ENCODE measurements at regions not wholly inside any gene's neighbourhood (a gene's known extent, or its start where the extent isn't known, plus 50 kb on each side); places are given as distances from the start of the nearest gene placed in this dataset.
"Not testable (repeated sequence)": the region's sequence is repeated elsewhere in the genome, so short reads cannot be mapped to it uniquely, and the experiment has no call there.

DNA sequence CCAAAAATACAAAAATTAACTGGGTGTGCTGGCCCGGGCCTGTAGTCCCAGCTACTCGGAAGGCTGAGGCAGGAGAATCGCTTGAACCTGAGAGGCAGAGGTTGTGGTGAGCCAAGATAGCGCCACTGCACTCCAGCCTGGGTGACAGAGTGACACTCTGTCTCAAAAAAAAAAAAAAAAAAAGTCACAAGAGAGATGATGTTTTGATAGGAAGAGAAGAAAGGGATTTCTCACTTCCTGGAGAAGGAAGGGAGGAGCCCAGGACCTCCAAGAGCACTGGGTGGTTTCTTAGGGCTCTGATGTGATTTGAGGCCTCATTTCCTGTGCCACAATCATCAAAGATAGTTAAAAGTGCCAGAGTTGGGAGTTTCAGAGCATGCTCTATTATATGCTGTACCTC lies 1048.3 kb downstream of the BCL11B start:
- DNase-seq = not testable (repeated sequence)

DNA sequence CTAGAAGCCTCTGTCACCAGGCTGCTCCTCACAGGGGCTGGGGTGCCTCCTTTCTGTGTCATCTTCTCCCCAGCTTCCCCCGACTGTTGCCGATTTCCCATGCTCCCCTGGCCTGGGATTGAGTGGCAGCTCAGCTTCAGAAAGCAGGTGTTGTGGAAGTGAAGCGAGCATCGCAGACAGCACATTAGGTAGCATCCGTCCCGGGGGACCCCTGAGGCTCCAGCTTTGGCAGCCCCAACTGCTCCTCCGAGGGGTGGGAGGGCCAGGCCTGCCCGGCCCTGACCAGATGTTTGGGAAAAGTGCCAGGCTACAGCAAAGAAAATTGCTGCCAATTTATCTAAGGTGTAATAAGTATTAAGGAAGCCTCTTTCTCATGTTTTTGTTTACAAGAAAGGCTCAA lies 1045.6 kb downstream of the BCL11B start:
- DNase-seq = no peak

DNA sequence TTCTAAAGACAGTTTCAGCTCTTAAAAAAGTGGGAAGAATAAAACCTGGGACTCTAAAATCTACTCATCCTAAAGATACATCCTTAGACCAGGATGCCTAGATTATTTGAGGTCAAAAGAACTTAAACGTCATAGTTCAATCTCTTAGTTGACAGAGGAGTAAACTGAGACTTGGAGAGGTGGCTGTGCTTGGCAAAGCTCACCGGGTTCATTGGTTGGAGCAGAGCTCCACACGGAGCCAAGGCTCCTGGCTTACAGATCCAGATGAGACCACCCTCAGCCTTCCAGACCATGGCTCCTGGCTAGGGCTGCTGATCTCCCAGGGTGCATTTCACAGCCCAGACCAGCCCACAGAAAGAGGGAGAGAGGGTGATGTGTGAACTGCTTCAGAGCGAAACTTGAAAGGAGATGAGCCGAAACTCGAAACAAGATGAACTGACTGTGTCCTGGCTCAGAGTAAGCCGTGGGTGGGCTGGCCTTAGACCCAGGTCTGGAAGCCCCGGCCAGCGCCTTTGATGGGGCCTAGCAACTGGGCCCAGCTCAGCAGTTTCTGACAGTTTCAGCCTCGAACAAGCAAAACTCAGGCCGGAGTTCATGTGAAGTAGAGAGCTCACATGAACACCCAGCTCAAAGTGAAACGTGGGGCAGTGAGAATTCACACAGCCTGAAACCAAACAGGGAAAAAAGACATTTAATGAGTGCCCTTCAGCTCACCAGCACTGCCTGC lies 1044.8 kb downstream of the BCL11B start:
- DNase-seq = no peak

DNA sequence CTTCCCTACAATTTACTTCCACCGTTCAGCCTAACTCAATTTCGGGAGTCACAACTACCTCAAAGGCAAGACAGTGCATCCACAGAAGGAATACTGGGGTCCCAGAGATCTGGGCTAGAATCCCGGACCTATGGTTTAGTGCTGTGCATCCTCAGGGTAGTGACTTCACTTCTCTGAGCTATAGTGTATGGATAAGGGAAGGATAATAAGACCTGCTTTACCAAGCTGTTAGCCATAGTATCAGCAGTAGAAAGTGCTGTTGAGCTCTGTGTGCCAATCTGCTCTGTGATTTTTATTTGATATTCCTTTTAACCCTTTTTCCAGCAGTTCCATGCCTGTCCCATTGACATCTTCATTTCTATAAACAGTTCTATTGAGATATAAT lies 1044.3 kb downstream of the BCL11B start:
- DNase-seq = no peak

DNA sequence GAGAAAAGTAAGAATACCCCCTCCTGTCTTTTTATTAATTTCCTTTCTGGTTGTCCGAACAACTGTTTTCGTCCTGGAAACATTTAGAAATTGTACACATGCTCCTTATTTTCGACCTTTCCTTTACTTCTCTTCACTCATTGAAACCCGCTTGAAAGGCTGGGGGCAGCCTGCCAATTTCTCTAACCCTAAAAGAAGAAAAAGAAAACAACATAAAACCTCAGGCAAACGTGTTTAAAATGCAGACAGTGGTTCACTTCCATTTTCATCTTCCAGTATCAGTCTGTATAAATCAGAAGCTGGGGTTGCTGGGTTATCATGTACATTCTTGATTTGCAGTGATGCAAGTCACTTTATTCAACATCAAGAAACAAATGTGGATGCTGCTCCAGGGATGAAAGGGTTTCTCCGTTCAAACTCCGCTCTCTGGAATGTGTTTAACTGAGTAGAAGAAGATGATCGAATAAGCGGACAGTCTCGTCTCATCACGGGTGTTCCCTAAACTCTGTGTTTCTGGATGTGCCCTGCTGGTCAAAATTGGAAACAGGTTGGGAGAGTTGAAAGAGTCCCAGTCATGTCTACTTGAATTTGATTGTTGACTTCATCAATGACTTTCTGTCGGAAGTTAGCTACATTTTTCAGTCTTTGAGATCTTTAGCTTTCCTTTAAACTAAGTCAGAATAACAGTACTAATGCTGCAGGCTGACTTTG lies 1042.2 kb downstream of the BCL11B start:
- no peak for DNase-seq

DNA sequence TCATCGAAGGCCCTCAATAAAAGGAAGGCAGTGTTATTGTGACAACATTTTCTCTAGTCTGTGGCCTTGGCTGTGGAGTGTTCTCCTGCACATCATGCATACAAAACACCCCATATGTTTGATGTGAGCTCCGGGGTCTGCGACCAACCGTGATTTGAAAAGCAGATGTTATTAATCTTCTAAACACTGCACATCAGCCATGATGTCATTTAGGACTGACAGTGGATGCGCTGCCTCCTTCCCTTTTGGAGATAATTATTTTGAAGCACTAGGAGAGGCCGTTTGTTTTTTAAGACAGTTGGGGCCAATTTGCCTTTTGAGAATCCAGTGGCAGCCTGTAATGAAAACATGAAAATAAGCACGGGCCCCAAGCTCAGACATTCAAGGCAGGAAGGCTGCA lies 1041.6 kb downstream of the BCL11B start:
- DNase-seq = no peak

DNA sequence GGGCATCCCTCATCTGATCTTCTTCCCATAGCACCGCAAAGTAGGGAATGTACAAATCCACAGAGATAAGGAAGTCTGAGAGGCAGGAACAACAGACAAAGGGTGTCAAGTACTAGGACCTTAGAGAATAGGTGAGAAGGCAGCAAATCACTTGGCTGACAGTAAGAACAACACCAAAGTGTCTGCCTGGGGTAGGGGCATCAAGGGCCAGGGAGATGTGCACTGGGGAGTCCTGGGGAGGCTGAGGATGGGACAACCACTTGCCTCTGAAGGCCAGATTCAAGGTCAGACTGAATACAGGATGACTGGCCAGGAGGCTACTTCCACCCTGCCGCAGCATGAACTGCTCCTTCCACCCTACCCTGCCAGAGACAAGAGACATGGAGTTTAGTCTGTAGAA lies 1040.8 kb downstream of the BCL11B start:
- DNase-seq = no peak

DNA sequence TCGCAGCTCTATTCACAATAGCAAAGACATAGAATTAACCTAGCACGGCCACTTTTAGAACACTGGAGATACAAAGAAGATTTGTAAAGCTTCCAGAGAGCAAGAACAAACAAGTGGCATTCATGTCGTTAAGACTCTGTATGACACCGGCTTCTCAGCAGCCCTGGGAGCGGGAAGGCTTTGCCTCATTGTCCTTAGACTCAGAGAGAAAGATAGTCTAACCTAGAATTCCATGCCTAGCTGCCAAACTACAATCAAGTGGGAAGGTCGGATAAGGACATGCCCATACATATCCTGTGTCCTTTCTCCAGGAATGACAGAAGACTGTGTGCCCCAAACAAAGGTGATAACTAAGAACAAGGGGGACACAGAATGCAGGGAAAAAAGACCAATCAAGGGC lies 1038.3 kb downstream of the BCL11B start:
- DNase-seq = no peak

DNA sequence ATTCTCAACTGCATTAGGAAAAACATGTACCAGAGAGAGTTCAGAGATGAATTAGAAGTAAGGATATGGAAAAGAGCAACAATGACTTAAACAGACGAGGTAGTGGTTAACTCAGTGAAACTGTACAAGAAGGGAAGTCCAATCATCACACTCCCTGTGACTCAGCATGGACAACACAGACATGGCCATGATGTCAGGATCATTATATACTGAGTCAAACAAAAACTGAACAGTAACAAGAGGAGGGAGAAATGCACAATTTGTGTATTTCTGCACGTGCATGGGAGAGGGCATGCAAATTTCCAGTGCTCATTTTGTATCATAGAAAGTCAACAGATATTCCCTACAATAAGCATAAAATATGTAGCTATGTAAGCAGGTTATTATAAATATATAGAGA lies 1037.8 kb downstream of the BCL11B start:
- DNase-seq = no peak

DNA sequence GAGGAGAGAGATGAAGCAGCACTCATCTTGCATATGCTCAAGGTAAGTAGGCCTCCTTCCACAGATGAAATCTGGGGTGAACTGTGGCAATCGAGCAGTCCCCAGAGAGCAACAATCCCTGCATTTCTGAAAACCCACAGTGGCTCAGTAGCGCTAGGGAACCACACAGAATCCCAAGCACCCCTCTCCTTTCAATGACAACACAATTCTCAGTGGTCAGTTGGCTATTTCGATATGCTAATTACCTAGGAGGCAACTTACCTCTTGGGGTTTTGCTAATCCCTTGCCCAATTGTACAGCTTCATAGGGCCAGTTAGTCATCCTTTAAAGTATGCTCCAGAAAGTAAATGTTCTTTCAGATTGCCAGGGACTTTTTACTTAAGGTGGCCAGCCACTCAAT lies 1035.7 kb downstream of the BCL11B start:
- DNase-seq = no peak

DNA sequence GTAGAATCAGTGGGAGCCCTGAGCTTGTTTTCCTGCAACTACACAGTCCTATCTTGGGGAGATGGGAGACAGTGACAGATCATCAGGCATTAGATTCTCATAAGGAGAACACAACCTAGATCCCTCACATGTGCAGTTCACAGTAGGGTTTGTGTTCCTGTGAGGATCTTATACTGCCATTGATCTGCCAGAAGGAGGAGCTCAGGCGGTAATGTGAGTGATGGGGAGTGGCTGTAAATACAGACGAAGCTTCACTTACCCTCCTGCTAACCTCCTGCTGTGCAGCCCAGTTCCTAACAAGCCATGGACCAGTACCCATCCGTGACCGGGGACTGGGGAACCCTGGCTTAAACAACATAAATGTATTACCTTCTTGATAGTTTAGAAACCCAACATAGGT lies 1034.1 kb downstream of the BCL11B start:
- DNase-seq = no peak

DNA sequence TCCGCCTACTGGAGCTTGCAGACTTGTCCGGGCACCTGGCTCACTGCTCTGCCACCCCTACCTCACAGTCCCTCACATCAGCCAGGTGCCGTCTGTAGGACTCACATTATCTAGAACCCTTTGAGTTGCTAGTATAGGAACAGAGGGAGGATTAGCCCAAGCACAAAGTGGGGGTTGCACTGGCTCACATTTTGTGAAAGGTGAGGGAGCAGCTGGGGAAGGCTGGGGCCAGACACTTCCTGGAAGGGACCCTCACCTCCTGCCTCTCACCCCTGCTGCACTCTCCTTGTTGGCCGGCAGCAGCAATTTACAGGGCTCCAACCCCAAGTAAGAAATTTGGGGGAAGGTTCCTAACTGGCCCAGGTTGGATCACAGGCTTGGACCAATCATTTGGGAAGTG lies 1031.6 kb downstream of the BCL11B start:
- no peak for DNase-seq

DNA sequence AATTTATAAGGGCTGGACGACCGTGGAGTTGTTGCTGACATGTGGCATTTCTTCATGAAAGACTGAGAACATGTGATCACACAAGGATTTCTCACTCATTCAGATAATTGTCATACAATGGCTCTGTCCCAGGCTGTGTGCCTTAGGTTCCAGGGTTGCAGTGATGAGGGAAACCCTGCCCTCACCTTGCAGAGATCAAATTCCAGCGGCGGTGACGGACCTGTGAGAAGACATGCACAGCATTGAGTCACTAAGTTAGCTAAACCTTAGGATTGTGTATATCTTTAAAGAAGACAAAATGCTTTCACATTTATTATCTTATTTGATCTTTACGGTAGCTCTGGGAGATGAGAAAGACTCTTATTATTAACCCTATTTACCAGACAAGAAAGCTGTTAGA lies 1029.1 kb downstream of the BCL11B start:
- DNase-seq = no peak

DNA sequence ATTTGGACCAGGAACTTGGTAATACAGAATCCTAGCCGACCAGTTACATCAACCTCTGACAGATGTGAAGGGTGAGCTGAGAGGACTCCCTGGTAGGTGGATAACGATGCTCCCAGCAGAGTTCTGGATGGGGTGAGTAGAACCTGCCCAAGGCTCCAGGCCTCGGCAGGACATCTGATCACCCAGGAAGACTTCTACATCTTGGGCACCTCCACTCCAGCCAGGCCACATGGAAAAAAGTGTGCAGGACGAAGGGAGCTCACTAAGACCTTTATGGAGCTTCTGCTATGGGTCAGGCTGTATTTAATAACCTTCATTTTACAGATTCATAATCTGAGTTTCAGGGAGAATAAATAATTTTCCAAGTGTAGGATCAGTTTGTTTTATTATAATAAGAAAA lies 1028.7 kb downstream of the BCL11B start:
- DNase-seq = no peak

DNA sequence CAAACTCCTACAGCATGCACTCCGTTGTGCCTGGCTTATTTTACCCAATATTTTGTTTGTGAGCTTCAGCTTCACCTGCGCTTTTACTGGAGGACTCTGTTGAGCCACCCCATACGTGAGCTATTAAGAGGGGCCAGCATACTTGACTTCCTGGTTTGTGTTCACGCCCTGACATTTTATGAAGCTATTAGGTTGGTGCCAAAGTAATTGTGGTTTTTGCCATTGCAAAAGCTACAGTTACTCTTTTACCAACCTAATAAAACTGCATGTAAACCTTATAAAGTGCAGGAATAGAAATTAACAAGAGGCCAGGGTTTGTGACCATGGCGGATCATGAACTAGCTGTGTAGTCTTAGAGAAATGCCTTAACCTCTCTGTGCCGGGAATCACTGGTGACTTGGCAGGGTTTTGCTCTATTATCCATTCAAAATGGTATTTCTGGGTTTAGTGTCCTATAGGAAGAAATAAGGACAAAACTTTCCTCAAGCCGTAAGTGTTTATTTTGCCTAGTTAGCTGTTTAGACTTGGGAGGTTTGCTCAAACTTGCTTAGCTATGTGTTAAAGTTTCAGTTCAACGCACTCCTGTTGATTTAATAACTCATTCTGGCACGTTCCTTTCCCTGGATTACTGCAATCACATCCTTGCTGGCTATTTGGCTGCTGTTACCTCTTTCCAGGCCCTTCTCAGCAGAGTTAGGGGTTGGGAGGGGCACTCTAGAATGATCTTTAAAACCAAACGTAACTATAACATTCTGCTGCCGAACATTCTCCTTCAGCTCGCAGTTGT lies 1027.6 kb downstream of the BCL11B start:
- no peak for DNase-seq

DNA sequence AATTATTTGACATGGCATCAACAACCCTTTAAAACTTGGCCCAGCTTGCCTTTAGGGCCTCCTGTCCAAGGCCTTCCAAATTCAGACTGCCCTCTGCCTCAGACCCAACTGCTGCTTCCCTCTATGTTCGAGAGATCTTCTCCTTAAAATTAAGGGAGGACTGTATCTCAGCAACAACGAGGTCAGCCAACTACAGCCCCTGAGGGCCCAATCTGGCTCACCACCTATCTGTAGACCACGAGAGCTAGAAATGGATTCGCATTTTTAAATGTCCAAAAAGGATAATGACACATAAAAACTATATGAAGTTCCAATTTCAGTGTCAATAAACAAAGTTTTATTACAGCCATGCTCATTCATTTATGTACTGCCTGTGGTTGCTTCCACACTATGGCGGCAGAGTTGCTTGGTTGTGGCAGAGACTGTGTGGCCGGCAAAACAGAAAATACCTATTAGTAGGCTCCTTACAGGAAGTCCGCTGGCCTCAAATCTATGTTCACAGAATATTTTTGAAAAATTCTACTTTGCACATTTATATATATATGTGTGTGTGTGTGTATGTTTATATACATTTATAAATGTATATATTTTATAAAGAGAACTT lies 1026.9 kb downstream of the BCL11B start:
- DNase-seq = no peak

DNA sequence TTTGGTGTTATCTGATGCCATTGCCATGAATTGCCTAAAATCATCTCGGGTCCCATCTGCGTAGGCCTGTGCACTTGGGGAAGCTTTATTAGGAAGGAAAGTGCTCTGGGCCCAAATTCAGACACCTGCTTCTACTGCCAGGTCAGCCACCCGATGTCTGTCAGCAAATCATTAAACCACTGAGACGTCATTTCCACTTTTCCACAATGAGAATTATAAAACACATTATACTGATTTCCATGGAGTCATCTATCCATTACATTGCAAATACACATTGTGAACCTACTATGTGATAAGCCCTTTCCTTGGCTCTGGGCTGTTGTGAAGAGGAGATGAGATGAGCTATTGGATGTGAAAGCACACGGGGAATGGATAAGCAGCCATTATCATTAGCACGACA lies 1022.9 kb downstream of the BCL11B start:
- DNase-seq = no peak

DNA sequence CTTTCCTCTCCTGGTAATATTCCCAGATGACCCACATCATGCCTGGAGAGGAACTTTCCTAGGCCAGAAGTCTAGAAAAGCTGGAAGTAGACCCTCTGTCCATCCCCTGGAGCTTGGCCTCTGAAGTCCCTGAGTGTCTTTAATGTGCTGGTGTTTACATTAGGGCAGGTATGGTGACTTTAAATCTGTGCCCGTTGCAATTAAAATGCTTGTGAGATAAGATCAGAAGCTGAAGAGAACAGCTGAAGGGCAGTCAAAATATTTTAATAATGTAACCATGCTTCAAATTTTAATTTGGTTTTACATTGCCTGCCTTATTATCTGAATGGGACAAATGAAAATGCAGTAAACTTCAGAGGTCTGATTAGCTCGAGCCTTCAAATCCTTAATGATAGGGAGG lies 1022.5 kb downstream of the BCL11B start:
- no peak for DNase-seq

DNA sequence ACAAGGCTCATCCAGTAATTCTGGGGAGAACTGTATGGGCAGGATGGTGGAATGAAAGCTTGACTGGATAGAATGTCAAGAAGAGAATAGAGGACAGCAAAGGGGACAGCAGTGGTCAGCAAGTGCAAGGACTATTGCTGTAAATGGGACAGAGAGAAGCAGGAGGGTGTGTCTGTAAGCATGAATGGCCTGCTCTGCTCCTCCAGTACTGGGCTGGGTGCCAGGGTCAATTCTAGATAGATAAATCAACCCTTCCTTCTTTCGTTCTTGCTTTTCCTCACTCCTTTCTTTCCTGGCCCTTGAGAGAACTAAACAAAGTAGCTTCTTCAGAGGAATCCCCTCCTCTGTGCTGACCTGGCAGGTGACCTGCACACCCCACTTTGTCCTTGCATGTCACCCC lies 1019.2 kb downstream of the BCL11B start:
- no peak for DNase-seq

DNA sequence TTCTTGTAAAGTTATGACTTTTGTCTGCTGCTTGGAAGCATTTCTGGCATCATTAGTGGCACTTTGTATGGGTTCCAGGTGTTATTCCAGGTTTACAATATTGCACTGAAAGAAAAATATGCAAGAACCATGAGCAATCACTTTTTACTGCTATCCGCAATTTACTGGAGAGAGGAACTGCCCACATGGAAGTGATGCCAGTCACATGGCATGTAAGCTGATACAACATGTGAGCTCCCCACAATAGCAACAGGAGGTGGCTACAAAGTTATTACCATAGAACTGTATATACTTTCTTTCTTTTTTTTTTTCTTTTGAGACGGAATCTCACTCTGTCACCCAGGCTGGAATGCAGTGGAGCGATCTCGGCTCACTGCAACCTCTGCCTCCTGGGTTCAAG lies 1012.1 kb downstream of the BCL11B start:
- DNase-seq = no peak

DNA sequence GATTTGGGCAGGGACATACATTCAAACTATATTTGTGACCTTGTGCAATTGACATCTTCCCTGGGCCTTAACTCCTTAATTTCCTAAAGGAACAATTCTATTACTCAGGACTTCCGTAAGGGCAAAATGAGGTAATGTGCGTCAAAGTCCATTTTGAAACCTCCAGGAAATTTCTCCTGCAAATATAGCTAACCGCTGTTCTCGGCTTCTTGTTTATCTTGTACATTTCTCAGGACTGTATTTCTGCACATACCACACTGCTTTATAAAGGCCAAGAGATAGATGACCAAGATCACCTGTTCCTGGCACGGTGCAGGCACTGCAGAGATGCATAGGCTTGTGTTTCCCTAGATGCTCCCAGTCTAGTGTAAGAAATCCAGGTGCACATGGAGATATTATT lies 1009.4 kb downstream of the BCL11B start:
- no peak for DNase-seq

DNA sequence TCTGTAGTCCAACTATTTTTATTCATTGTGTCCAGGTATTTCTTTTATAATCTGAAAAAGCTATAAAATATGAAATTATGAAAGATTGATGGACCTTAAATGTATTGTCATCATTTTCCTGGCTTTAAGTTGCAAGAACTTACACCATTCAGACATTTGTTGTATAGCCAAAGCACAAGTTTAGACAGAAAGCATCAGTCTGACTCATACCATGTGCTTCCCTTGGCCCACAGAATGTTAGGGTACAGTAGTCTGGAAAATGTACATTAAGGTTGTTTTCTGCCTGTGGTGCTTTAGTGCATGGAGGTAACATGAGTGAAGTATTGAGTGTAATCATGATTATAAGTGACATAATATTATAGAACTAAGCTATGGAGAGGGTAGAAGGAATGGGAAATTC lies 1002.5 kb downstream of the BCL11B start:
- no peak for DNase-seq

DNA sequence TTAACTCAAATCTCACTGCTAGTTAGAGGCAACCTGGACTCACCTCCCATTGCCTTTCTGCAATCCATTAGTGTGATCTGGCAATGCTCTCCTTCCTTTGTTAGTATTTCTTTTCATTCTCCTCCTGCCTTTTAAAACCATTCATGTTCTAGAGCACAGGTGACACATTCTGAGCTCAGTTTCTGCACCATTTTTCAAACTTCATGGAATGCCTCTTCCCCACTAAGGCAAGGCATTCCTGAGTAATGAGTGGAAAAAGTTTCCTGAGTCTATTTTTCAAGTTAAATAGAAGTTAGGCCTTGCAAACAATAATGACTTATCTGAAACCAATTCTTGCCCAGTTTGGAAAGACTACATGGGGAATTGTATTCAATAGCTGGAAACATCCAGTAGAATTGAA lies 1001.8 kb downstream of the BCL11B start:
- no peak for DNase-seq

DNA sequence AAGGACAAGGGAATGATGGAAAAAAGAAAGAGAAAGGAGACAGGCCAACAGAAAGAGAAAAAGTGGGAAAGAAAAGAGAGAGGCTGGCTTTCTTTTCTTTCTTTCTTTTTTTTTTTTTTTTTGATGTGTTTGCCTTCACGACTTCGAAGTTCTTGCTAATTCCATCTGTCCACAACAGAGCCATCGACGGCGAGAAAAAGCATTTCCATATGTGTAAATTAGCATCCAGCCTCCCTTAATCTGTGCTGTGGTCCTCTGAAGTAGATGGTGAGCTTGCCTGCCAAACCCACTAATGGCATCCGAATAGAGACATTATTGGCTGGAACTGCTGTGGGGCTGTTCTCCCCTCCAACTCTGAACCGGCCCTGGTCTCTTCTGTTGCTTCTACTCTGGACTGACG lies 997.4 kb downstream of the BCL11B start:
- no peak for DNase-seq

All from SHP77 (cell line).